ENCODE measurements at regions not wholly inside any gene's neighbourhood (a gene's known extent, or its start where the extent isn't known, plus 50 kb on each side); places are given as distances from the start of the nearest gene placed in this dataset.

DNA sequence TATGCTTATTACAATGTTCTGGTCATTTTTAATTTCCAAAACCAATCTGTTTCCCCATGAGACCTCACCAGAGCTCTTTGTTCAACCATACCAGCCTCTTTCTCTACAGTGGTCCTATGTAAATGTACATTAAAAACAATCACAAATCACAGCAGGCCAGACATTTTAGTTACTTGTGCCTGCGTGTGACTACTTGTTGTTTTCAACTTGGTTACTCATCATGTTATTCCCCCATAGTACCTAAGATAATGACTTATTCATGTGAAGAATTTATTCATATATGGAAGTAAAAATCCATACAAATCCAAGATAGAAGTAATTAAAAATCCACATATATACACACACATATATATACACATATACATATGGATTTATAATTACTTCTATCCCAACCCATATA, 379.6 kb downstream of the SLITRK6 start:
- Histone ChIP-seq H3K9ac (ENCODE audit: insufficient read length) (no peak overlapping the region), H3K36me3 (ENCODE audit: insufficient read depth, low read length) (no peaks in the 10 kb centered on the region), H3K9me3 (ENCODE audit: low read depth, low read length) (no peaks in the 10 kb centered on the region), H3K27ac (no peak overlapping the region), H3K4me3 (no peak overlapping the region)
- no peak for DNase-seq (ENCODE audit: low read depth, low spot score)
- no peak for TF ChIP-seq FOXP2 (optimal IDR thresholded peaks at IDR 0.05; ENCODE audit: control extremely low read depth, extremely low read length, insufficient read depth)
- no peak for TF ChIP-seq POLR2AphosphoS5 (IDR thresholded peaks at IDR 0.05; ENCODE audit: borderline replicate concordance, low read depth, low read length)
- no peak for TF ChIP-seq EZH2 (IDR thresholded peaks at IDR 0.05)

DNA sequence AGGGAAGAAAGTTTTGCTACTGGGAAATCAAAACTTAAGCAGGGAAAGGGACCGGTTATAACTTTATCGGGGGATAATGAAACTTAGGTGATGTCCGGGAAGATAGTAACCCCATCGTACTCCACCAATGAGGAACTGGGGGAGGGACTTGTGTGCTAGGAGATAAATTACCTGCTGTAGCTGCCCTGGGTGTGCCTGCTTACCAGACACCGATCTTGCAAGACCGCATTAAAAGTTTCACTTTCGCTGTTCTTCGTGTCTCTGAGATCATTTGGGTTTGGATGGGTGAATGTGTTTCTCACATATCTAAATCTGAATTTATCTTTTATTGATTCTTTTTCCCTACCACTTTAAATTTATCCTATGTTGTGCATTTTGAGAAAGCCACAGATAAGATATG, 381.4 kb downstream of the SLITRK6 start:
- Histone ChIP-seq H3K9ac (ENCODE audit: insufficient read length) (no peak overlapping the region), H3K4me3 (no peak overlapping the region), H3K27ac (no peak overlapping the region), H3K9me3 (ENCODE audit: low read depth, low read length) (no peaks in the 10 kb centered on the region), H3K36me3 (ENCODE audit: insufficient read depth, low read length) (no peaks in the 10 kb centered on the region)
- TF ChIP-seq EZH2 (IDR thresholded peaks at IDR 0.05) (no peak), POLR2AphosphoS5 (IDR thresholded peaks at IDR 0.05; ENCODE audit: borderline replicate concordance, low read depth, low read length) (no peak), FOXP2 (optimal IDR thresholded peaks at IDR 0.05; ENCODE audit: control extremely low read depth, extremely low read length, insufficient read depth) (no peak)
- no peak for DNase-seq (ENCODE audit: low read depth, low spot score)

DNA sequence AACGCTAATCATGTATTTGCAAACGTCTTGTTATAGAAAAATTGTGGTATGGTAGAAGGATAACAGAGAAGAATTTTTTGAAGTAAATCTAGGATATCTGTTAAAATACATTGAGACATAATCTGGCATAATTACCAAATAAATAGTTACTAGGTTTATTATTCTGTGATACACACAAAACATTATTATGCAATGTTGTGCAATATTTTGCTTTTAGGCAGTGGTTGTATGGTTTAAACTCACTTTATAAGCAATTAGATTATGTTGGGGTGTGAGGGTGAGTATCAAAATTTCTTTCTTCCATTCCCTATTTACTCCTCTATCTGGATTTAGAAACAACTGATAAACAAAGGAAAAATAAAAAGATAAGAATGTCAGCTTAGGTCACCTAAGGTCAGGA, 385.6 kb downstream of the SLITRK6 start:
- H3K9ac ChIP-seq (ENCODE audit: insufficient read length): no peak overlapping the region
- no peak overlapping the region for H3K27ac ChIP-seq
- no peaks in the 10 kb centered on the region for H3K36me3 ChIP-seq (ENCODE audit: insufficient read depth, low read length)
- no peak for DNase-seq (ENCODE audit: low read depth, low spot score)
- no peak overlapping the region for H3K4me3 ChIP-seq
- no peaks in the 10 kb centered on the region for H3K9me3 ChIP-seq (ENCODE audit: low read depth, low read length)
- no peak for TF ChIP-seq POLR2AphosphoS5 (IDR thresholded peaks at IDR 0.05; ENCODE audit: borderline replicate concordance, low read depth, low read length)
- TF ChIP-seq FOXP2 (optimal IDR thresholded peaks at IDR 0.05; ENCODE audit: control extremely low read depth, extremely low read length, insufficient read depth): no peak
- no peak for TF ChIP-seq EZH2 (IDR thresholded peaks at IDR 0.05)

DNA sequence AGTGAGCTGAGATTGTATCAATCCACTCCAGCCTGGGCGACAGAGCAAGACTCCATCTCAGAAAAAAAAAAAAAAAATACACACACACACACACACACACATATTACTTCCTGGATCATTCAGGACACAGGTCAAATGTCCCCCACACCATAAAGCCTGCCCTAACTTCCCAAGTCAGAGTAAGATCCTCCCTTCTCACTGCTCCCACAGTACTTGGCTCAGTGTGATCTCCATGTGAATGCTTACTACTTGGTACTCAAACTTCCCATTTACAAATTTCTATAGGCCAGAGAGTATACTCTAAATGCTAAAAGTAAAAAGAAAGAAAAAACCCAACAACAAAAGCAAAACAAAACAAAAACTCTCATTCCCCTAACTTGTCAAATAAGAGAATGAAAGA, 386.8 kb downstream of the SLITRK6 start:
- Histone ChIP-seq H3K27ac (no peak overlapping the region), H3K9me3 (ENCODE audit: low read depth, low read length) (no peaks in the 10 kb centered on the region), H3K4me3 (no peak overlapping the region), H3K36me3 (ENCODE audit: insufficient read depth, low read length) (no peaks in the 10 kb centered on the region), H3K9ac (ENCODE audit: insufficient read length) (no peak overlapping the region)
- TF ChIP-seq EZH2 (IDR thresholded peaks at IDR 0.05): no peak
- no peak for TF ChIP-seq POLR2AphosphoS5 (IDR thresholded peaks at IDR 0.05; ENCODE audit: borderline replicate concordance, low read depth, low read length)
- no peak for DNase-seq (ENCODE audit: low read depth, low spot score)

DNA sequence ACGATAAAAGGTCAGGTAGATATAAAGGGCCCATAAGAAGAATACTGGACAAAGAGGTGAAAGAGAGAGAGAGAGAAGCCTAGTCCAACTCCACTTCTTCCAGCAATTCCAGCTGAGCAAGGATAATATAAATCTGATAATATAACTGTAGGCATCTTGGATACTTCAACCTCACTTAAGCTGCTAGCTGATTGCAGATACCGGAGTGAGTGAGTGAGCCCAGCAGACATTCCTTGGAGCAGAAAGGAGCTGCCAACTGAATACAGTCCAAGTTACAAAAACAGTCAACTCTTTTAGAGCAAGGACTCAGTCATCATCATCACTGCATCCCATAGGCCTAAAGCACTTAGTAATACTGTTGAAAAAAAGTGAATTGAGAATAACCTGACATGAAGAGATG, 387.6 kb downstream of the SLITRK6 start:
- no peak overlapping the region for H3K9ac ChIP-seq (ENCODE audit: insufficient read length)
- no peaks in the 10 kb centered on the region for H3K36me3 ChIP-seq (ENCODE audit: insufficient read depth, low read length)
- no peak overlapping the region for H3K27ac ChIP-seq
- DNase-seq (ENCODE audit: low read depth, low spot score): no peak
- TF ChIP-seq FOXP2 (optimal IDR thresholded peaks at IDR 0.05; ENCODE audit: control extremely low read depth, extremely low read length, insufficient read depth): no peak
- no peak for TF ChIP-seq POLR2AphosphoS5 (IDR thresholded peaks at IDR 0.05; ENCODE audit: borderline replicate concordance, low read depth, low read length)
- TF ChIP-seq EZH2 (IDR thresholded peaks at IDR 0.05): no peak
- H3K9me3 ChIP-seq (ENCODE audit: low read depth, low read length): no peaks in the 10 kb centered on the region
- H3K4me3 ChIP-seq: no peak overlapping the region

DNA sequence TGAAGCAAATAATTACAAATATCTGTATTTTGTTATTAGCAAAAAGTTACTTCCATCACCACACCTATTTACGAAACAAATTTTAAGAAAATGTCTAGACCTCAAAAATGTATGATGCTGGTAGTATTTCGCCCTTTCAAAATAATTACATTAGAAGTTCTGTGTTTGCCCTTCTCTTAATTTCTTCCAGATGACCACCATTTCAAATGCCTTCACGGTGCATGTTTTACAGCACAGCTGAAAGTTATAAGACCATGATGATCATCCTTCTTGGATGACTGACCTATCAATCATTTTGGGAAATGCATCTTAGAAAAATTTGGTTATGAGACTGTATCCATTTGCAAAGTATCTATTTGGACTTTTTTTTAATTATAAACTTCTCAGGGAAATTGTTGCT, 390.8 kb downstream of the SLITRK6 start:
- no peak overlapping the region for H3K27ac ChIP-seq
- H3K9me3 ChIP-seq (ENCODE audit: low read depth, low read length): no peaks in the 10 kb centered on the region
- H3K9ac ChIP-seq (ENCODE audit: insufficient read length): no peak overlapping the region
- DNase-seq (ENCODE audit: low read depth, low spot score): no peak
- H3K36me3 ChIP-seq (ENCODE audit: insufficient read depth, low read length): no peaks in the 10 kb centered on the region
- H3K4me3 ChIP-seq: no peak overlapping the region
- TF ChIP-seq POLR2AphosphoS5 (IDR thresholded peaks at IDR 0.05; ENCODE audit: borderline replicate concordance, low read depth, low read length) (no peak), FOXP2 (optimal IDR thresholded peaks at IDR 0.05; ENCODE audit: control extremely low read depth, extremely low read length, insufficient read depth) (no peak), EZH2 (IDR thresholded peaks at IDR 0.05) (no peak)

DNA sequence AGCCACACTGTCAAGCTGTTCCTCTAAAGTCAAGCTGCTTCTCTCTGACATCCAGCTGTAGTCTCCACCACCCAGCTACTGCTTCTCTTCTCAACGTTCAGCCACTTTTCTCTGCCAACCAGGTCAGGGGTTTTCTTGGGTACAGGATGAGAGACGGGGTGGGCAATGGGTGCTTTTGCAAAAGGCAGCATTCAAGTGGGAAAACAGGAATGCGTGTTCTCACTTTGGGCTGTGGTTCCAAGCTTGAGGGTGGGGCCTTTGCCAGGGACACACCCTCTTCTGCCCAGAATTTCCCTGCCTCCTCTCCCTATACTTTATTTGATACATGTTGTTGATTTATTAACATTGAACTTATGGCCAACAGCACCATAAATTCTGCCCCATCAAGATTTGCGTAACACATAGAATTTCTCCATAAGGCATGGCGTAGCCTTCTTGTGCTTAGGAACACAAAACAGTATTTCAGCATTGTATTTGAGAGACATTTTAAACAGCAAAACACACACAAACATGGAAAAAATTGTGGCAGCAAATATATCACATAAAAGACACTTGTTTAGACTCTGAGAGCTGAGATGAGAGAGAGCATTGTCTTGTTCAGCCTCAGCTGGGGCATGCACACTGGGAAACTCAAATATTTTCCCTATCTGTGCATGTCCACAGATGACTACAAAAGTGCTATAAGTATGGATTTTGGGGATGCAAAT, 392.8 kb downstream of the SLITRK6 start:
- no peak overlapping the region for H3K9ac ChIP-seq (ENCODE audit: insufficient read length)
- no peak overlapping the region for H3K4me3 ChIP-seq
- no peak for TF ChIP-seq POLR2AphosphoS5 (IDR thresholded peaks at IDR 0.05; ENCODE audit: borderline replicate concordance, low read depth, low read length)
- no peak for TF ChIP-seq EZH2 (IDR thresholded peaks at IDR 0.05)
- no peak for TF ChIP-seq FOXP2 (optimal IDR thresholded peaks at IDR 0.05; ENCODE audit: control extremely low read depth, extremely low read length, insufficient read depth)
- H3K27ac ChIP-seq: no peak overlapping the region
- no peak for DNase-seq (ENCODE audit: low read depth, low spot score)
- no peaks in the 10 kb centered on the region for H3K9me3 ChIP-seq (ENCODE audit: low read depth, low read length)
- H3K36me3 ChIP-seq (ENCODE audit: insufficient read depth, low read length): no peaks in the 10 kb centered on the region

DNA sequence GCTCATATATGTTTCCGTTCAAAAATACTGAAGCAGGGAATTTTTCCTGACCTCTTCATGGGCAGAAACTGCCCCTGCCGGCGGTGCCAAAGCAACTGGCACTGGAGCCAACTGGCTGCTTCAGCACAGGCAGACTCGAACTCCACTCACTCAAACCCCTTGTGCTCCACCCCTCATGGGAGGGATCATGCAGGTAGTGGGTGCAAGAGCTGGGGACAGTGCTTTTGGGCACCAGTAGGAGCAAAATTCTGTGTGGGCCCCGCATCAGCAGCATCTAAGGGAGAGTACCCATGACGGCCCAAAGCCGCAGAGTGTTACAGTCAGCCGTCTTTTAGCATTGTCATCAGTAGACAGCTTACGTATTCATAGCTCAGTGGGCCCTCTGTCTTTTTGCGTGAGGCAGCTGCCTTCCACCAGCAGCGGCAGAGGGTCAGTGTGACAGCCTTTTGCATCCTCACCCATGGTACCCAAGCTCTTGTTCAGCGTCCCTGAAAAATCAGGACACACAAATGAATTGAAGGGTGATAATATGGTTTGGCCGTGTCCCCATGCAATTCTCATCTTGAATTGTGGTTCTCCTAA, 393.8 kb downstream of the SLITRK6 start:
- H3K27ac ChIP-seq: no peak overlapping the region
- H3K4me3 ChIP-seq: no peak overlapping the region
- TF ChIP-seq POLR2AphosphoS5 (IDR thresholded peaks at IDR 0.05; ENCODE audit: borderline replicate concordance, low read depth, low read length) (no peak), EZH2 (IDR thresholded peaks at IDR 0.05) (no peak), FOXP2 (optimal IDR thresholded peaks at IDR 0.05; ENCODE audit: control extremely low read depth, extremely low read length, insufficient read depth) (no peak)
- H3K36me3 ChIP-seq (ENCODE audit: insufficient read depth, low read length): no peaks in the 10 kb centered on the region
- no peak for DNase-seq (ENCODE audit: low read depth, low spot score)
- no peak overlapping the region for H3K9ac ChIP-seq (ENCODE audit: insufficient read length)
- H3K9me3 ChIP-seq (ENCODE audit: low read depth, low read length): no peaks in the 10 kb centered on the region
